ENCODE measurements at regions not wholly inside any gene's neighbourhood (a gene's known extent, or its start where the extent isn't known, plus 50 kb on each side); places are given as distances from the start of the nearest gene placed in this dataset.

DNA sequence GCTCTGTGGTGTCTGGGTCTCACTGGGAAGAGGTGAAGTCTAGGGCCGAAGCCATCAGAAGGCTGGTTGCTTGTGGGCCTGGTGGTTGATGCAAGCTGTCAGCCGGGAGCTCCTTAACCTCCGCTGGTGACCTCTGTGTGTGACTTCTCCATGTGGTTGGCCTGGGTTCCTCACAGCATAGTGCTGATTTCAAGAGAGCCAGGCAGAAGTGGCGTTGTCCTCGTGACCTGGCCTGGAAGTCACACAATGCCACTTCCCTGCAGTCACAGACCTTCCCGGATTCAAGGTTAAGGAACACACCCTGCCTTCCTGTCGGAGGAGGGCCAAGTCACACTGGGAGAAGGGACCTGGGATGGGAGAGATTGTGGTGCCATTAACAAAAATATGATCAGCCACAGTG lies 303.7 kb upstream of the HS6ST1 start:
- DNase-seq: no peak

DNA sequence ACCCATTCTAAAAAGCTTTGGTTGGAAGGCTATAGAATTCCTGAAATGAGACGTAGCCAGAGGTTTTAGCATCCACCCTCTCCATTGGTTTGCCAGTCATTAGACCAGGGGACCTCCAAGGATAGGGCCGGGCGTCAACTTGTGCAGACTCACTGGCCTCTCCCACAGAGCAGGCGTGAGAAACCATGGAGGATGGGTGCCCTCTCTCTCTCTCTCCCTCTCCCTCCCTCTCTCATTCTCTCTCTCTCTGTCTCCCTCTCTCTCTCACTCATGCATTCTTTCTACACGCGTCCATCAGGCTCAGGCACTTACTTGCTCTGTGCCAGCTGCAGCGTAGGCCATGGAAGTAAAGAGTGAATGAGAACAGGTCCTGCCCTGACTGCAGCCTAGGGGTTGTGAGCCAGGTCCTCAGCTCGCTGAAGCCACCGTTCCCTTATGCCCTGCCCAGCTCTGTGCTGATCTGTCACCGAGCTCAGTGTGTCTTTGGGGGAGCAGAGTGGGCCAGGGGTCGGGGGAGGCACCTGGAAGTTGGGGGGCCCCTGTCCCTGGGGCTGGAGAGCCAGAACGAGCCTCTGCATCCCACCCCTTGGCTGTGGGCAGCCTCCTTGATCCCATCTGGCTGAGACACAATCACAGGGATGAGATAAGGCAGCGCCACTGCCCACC lies 304.4 kb upstream of the HS6ST1 start:
- no peak for DNase-seq

DNA sequence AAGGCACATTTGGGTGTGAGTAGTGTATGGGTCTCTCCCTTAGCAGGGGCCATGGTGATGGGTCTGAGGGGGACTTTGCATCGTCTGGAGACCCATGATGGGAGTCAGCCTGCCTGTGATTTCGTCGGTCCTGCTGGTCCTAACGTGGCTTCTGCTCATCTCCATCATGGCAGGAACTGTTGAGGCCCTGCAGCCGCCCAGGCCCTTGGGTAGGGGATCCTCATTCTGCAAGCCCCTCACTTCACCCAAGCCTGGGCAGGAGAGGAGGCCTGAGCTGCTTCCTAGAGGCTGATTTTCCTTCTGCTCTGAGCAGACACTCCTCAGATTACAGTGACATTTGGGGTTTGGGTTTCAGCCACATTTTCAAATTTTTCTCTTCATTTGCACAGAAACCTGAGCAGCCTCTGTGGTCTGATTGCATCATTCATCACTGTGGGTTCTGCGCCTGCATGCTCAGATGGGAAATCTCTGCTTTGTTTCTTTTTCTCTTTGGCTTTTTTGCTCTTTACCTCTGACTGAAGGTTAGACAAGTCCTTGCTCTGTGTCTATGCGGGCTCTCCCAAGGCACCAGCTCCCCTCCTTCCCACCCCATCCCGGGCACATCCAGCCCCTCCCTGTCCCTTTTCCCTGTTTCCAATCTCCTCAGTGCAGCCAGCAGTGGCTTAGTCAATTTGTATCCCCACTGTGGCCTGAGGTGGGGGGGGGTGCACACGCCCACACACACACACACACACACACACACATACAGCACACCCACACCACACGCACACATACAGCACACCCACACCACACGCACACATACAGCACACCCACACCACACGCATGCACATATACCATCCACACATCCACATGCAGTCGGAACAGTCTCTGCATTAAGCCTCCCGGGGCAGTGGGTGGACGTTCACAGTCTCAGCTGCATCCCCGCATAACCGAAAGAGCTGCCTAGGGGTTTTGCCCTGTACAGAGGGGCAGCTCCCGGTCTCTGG lies 305.4 kb upstream of the HS6ST1 start:
- no peak for DNase-seq

DNA sequence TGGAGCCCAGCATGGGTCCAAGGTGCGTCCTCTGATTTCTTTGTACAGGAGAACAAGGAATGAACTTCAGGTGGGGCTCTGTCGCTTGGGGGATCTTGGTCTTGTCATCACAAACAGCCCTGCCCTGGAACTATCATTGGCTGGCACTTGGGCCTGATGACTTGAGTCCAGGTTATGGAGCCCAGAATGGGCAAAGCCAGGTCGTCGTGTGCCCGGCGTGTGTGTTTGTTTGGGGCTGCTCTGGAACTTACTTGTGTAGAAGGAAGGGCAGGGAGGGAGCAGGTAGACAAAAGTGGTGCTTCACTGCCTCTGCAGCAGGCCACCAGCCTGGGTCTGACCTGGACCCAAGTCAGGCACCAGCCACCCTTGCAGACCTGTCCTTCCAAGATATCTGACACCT lies 306.3 kb upstream of the HS6ST1 start:
- no peak for DNase-seq

DNA sequence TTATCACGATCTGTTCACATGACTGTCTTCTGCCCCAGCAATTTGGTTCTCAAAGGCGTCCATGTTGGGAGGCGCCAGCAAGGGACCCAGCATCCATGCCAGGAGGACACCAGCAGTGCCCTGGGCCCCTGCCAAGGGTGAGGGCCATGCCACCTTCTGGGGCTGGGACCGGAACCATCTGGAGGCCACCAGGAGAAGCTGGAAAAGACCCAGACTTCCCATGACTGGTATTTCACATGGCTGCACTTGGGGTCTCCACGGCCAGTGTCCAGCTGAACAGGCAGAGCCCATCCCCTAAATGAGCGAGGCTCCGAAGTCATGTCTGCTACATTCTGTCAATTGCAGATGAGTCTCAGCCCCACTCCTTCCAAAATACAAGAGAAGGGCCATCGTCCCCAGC lies 306.8 kb upstream of the HS6ST1 start:
- no peak for DNase-seq

DNA sequence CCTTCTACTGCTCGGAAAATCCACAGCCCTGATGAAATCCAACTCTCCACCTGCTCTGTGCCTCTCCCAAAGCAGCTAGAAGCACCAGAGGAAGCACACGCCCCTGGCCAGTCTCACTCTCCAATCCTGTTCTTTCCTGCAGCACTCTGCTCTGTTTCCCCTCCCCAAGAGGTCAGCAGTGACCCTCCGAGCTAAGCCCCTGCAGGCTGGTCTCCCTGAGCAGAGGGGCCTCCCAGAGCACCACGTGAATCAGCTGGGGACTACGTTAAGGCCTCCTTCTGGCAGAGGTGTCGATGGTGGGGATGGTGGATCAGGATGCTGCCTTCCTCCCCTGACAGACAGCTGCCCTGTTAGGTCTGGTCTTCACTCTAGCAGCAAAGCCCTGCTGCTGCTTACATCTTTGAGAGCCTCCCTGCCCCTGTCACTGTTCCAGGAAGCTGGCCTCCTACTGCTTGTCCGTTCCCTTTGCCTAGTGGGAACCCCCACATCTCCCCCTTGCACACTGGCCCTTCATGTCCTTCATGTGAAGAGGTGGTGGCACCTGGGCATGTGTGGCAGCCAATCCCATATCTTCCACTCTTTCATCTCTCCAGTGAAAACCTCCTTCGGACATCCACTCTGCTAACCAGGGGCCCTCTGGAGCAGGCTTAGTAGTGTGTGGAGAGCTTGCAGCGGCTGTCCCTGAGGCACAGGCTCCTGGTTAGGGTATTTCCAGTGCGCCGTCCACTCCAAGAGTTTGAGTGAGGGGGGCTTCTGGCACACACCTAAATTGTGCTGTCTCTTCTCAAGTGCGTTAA lies 307.5 kb upstream of the HS6ST1 start:
- no peak for DNase-seq

DNA sequence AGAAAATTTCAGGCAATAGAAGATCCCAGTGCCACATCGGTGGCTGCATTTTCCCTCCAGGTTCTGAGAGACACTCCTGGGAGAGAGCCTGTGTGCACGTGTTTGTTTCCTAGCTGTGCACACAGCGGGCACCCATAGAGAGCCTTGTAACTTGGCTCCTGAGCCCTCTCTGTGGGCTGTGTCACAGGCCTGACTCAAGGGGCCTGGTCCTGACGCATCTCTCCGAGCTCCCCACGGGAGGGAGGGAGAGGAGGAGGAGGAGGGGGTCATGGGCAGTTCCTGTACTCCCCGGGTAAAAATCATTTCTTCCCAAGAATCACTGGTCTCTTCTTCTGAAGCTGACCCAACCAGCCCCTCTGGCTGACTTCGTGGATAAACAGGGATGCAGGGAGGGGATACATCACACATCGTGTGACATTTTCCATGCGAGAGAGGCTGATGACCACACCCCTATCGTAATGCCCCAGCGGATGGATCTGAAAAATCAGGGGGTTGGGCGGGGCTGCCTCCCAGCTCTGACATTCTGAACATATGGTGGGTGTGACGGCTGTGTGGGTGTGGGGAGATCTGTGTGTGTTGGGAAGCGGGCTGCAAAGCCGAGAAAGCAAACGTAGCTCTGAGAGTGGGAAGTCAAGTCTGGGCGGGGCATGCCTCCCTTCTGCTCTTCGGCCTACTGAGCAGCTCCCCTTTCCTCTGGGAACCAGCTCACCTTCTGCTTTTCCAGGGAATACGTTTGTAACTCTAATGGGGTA lies 308.3 kb upstream of the HS6ST1 start:
- DNase-seq: no peak

DNA sequence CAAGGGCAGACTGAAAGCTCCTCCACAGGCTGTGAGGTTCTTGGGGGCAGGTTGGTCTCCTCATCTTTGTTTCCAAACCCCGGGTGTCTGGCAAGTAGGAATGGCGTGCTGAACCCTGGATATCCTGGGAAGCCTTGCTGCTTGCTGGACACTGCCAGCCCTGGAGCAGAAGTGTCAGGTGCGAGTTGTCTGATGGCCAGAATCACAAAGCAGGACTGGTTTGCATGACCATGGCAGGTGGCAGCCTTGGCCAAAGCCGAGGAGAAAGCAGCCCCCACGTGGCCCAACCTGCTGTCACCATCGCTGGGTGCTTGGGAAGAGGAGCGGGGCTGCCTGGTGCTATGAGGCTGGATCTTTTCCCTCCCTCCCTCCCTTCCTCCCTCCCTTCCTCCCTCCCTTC lies 309.5 kb upstream of the HS6ST1 start:
- no peak for DNase-seq

DNA sequence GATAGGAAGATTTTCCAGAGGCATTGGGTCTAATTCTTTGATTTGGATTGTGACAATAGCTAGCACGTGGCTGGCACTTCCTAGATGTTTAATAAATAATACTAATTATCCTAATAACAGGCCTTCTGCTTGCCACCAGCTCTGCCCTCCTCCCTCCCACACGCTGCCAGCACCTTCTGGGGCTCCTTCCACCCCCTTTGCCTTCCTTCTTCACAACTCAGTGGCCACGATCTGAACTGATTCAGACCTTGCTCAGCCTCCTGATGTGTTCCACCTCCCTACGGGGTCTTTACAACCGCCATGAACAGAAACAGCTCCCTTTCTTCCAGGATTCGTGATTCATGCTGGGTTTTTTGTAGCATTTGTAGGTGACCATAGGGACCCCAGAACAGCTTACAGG lies 310.3 kb upstream of the HS6ST1 start:
- no peak for DNase-seq

DNA sequence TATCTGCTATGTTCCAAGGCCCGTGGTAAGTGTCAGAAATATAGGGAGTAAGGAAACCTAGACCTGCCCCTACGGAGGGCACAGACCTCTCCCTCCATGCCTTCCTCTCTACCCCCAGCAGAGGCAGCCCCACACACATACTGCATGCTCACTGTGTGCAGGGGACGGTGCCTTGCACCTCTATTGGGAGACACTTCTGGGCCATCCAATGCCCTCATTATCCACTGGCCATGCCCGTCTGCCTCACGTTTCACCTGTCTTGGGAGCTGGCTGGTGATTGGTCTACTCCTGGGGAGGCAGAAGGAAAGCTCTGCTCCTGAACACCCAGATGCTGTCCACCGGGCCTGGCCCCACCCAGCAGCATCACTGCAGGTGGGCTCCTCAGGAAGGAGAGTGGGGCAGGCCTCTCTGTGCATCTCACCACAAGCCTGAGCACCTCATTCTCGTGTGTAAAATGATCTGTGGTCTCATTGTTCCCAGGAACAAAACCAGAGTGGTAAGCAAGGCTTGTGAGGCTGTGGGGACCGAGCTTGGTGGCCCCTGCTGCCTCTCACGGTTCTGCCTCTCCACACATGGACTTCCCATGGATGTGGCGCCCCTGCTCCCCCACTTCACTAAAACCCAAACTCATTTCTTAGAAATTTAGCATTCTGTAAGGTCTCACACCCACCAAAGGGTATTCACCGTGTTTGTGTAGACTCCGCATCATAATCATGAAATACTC lies 312.5 kb upstream of the HS6ST1 start:
- no peak for DNase-seq

DNA sequence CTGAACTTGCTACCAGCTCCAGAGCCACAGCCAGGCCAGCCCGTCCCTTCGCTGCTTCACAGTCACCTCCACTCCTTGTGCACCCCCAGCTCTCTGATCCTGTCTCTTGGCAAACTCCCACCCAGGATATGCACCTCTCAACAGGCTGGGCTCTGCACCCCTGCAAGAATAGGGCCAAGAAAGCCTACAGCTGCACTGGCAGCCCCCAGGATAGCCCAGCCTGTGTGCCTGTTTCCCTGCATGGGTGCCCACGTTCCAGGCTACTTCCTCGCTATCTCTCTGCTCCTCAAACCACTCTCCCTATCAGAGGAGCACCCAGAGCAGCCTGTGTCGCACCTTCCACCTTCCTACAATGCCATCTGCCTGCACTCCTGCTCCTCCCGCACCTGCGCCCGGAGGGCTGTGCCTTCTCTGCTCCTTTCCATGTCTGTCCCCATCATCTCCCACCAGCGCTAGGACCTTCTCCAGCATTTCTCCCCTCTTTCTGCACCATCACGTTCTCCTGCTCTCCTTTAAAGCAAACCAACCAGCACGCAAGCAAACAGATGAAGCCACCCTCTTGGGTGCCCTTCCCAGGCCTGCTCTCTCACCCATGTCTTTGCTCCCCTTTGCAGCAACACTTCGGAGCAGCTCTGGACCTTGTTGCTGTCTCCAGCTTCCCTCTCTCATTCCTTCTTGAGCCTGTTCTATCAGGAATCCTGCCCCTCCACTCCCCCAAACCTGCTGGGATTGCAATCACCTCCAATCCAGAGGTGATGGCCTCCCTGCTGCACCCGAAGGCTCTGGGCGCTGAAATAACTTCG lies 313.2 kb upstream of the HS6ST1 start:
- no peak for DNase-seq

DNA sequence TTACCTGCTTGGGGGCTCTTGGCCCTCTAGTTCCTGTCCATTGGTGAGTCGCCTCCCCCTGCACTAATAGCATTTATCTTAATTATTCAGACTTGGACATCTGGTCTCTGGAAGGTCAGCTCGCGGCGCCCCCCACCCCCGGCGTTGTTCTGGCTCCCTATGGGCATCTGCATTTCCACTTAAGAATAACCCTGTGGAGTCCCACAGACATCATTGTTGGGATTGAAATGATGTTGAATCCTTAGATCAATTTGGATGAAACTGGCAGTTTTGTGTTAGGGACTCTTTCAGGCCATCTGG lies 313.8 kb upstream of the HS6ST1 start:
- DNase-seq: no peak

DNA sequence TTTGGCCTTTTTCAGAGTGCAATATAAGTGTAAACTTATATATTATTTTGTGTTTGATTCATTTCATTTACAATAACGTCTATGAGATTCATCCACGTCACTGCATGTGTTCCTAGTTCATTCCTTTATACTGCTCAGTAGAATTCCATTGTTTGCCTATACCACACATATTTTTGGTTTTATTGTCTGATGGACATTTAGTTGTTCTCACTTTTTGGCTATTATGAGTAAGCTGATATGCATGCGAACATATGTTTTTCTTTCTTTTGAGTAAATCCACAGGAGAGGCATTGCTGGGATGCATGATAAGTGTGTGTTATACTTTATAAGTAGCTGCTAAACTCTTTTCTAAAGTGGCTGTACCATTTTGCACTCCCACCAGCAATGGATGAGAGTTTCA lies 314.8 kb upstream of the HS6ST1 start:
- DNase-seq: no peak

DNA sequence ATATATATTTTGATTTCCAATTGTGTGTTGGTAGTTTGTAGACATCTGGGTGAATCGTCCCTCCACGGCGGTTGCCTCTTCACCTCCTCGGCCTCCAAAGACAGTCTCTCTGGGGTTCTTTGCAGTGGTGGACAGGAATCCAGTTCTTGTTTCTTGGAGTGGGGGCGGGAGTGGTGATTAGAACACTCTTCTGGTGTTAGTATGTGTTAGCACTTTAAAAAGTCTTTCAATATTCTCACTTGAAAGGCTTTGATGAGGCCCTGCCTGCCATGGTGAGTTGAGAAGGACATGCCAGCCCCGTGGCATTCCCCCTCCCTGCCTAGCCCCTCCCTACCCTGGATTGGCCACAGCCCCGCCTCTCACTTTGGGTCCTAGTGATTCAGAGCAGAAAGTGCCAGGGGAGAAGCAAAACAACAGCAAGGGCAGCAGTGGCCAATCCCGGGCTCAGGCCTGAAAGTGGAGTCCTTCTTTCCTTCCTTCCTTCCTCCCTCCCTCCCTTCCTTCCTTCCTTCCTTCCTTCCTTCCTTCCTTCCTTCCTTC lies 316.8 kb upstream of the HS6ST1 start:
- DNase-seq: peak; percentile 8

DNA sequence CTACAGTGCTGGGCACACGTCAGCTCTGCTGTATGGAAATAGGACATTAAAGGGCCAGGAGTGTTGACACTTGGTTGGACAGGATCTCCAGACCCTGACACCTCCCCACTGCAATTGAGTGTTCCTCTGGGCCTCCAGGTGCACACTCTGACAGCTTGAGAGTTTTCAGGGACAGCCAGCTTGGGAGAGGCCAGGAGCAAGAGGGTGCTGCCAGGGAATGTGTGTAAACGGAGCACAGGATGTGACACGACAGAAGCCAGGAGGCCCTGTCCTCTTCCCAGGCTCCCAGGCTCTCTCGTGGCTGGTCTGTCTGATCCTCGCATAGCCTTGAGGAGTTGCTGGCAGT lies 318.1 kb upstream of the HS6ST1 start:
- peak; percentile 18 for DNase-seq

DNA sequence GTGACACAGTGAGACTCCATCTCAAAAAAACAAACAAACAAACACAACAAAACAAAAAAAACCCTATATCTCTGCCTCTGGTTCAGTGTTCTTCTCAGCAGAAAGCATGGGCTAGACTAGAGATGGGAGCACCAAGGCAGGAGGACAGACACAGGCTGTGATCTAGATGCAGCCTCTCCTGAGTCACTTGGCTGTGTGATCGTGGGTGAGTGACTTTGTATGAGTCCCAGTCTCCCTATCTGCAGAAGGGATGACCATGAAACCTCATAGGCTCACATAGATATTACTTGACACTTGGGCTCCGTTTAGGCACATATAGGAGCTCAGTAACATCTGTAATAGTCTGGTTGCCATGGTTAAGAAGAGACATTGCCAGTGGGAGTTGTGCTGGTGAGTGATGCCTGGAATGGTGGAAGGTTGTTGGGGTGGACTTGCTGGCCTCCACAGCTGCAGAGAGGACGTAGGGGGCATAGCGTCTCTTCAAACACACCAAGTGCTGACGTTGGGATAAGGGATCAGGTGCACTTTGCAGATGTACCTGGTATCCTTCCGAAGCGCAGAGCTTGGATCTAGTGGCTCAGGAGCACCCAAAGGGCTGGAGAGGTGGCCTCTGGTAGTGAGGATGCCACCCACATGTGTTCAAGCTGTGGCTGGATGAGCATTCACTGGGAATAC lies 318.9 kb upstream of the HS6ST1 start:
- DNase-seq: no peak

DNA sequence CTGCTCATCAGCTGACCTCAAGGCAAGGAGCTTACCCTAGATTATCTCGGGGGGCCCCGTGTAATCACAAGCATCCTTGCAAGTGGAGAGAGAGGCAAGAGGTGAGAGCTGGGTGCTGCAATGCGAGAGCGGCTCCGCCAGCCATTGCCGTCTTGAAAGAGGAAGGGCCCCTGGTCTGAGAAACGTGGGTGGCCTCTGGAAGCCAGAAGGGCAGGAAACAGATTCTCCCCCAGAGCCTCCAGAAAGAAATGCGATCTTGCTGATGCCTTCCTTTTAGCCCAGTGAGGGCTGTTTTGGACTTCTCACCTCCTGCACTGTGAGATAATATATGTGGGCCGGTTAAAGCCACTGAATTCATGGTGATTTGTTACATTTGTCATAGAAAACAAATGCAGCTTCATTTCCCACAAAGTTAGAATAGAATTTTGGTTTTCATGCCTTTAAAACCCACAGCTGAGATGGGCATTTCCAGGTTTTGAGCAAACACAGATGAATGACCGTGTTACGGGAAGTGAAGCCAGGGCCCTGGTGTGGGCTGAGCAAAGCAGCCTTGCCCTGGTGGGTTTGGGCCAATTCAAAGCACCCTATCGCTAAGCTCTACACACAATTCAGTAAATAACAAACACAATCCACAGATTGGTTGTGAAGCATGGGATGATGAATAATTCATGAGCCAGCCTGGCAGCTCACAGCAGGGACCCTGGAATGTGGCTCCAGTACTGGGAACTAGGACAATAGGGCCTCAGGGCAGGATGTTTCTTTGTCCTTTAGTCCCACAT lies 319.9 kb upstream of the HS6ST1 start:
- DNase-seq: no peak

DNA sequence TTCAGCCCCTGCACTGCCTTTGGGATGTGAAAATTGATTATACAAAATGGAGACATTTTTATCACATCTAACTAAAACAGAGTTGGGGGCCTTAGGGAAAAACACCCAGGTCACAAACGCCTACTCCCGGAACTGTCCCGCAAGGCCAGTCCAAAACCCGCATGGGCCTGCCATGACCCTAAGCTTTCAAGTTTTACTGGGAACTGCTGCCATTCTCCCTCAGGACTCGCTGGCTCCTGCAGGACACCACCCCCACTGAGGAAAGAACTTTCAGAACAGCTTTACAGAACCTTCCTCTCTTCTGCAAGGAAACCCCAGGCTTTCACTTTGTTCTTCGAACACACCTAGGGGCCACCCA lies 320.4 kb upstream of the HS6ST1 start:
- no peak for DNase-seq

DNA sequence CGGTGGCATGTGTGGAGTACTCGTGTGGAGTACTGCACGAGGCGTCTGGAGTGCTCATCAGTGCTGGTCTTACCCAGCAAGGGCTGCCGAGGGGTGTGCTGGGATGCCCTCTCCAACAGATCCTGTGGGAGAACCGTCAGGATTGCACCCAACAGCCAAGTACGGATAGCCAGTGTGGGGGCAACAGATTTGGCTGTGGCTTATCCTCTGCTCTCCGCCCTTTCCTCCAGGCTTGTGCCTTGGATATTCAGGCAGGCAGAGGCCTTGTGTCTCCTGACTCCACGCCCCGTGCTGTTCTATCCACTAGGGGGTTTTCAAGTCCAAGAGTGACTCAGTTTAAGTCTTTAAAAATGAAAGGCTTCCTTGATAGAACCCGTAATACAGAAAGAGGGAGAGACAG lies 321.0 kb upstream of the HS6ST1 start:
- no peak for DNase-seq

Data from NCI-H510A treated with DMSO at 0.1 percent for 48 hours (cell line).